AG09309 (cell line): ENCODE measurements at regions not wholly inside any gene's neighbourhood (a gene's known extent, or its start where the extent isn't known, plus 50 kb on each side); places are given as distances from the start of the nearest gene placed in this dataset.

Experiments used
- DNase-seq: peaks from one replicate; pipeline ENCODE4 v3.0.0-alpha.2; 2010; ENCODE audit warnings: low read depth
- H3K4me3 ChIP-seq: 2 replicates; pipeline ENCODE4 v1.5.1; 2011; ENCODE audit warnings: mild to moderate bottlenecking, low read depth, low read length, moderate library complexity; ENCODE audit not compliant: control insufficient read depth
- TF ChIP-seq, protein P1 (sequence below): IDR thresholded peaks from 2 replicates; pipeline ENCODE4 v1.5.1; 2011; ENCODE audit warnings: mild to moderate bottlenecking, low read depth, low read length, inconsistent platforms; ENCODE audit not compliant: insufficient read depth, control insufficient read depth; ENCODE audit errors: missing control alignments

DNA sequence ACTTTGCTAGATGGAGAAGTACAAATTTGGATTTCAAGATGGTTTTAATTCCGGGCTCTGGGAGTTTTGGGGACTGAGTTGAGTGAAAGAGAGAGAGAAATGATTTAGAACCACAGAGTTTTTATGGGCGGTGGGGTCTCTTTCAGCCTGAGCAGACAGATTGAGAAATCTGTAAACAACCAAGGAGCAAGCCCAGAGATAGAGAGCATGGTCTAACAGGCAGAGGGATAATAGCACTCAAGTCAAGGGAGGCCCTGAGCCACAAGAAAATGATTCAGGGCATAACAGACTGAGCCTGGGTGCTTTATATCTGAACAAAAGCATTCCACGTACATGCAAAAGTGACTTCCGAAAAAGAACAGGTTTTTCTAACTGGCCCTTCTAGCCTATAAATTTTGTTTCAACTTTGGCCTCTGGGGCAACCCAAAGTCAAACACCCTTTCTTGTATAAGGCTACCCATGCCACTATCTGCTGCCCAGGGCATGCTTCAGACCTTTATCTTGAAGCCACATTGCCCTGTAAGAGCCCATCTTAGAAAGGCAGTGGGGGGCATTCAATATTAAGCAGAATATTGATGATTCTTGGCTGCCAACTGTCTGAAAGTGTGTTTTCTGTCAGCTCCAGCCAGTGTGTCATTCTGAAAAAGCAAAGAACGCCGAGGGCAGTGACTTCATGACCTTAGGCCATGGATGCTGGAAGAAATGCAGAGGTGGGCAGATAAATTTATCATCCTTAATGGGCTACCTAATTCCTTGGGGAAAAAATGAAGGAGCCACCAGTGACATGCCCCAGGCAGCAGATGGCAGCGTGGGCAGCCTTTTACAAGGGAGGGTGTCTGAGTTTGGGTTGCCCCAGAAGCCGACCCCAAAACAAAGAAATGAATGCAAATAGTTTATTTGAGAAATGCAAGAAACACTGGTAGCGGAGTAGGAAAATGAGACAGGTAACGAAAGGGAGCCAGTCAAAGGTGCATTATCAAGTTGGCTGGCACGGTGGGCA lies 637.6 kb downstream of the MID1IP1 start:
- DNase-seq: no peak
- no peak overlapping the region for H3K4me3 ChIP-seq
- TF ChIP-seq, protein P1, sequence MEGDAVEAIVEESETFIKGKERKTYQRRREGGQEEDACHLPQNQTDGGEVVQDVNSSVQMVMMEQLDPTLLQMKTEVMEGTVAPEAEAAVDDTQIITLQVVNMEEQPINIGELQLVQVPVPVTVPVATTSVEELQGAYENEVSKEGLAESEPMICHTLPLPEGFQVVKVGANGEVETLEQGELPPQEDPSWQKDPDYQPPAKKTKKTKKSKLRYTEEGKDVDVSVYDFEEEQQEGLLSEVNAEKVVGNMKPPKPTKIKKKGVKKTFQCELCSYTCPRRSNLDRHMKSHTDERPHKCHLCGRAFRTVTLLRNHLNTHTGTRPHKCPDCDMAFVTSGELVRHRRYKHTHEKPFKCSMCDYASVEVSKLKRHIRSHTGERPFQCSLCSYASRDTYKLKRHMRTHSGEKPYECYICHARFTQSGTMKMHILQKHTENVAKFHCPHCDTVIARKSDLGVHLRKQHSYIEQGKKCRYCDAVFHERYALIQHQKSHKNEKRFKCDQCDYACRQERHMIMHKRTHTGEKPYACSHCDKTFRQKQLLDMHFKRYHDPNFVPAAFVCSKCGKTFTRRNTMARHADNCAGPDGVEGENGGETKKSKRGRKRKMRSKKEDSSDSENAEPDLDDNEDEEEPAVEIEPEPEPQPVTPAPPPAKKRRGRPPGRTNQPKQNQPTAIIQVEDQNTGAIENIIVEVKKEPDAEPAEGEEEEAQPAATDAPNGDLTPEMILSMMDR: no peak

DNA sequence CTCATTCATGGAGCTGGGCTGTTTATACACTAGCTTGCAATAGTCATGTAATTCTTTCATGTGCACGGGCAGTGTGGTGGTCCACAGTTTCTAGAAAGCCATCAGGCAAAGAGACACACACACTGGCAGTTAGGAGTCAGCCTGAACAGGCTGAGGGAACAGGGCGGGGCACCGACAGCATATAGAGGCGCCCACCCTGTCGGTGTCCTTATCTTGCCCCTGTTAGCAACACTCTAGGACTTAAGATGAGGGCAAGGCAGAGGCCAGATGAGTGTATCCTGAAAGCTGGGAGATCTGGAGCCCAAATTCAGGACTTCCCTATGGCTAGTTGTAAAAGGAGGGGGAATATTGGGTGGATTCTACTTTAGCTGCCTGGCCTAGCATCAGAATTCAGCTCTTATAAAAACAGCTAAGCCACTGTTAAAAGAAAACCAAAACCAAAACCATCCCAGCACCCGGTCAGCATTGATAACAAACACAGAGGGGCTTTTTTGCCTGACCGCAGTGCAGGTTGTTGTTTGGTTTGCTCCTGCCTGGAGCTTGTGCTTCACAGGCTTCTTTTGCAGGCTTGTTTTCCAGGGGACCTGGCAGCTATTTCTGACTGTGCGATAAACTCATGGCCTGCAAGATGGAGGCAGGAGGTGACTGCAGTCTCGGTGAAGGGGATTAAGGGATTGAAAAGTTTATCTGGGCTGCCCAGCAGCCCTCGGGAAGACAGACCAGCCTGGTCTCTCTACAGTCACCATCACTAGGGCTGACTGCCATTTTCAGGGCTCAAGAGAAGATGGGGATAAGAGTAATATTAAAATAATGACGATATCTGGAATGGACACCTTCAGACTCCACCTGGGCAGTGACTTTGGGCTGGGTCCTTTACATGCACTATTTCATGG lies 638.9 kb downstream of the MID1IP1 start:
- DNase-seq: no peak

DNA sequence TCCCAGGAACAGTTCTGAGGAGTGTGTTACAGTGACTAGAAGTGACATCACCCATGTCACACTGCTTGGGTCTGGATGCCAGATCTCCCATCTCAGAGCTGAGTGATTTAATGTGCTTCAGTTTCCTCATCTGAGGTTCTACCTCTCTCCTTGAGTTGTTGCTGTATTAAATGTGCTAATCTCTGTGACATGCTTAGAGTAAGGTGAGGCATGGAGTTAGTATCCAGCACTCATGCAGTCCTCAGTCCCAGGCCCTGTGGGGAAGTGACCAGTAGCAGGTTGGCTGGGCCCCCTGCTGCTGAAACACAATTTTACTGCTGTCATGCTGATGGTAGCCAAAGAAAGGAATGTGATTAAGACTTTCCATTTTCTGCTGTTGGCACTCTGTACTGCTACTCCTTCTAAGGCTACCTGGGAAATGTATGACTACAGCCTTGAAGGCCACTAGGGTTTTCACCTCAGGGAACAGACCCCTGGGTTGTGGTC lies 639.6 kb downstream of the MID1IP1 start:
- no peak for DNase-seq
- TF ChIP-seq, protein P1: no peak
- no peak overlapping the region for H3K4me3 ChIP-seq

More for the DNA sequence above, 638.9 kb downstream of the MID1IP1 start:
- TF ChIP-seq, protein P1: no peak
- no peak overlapping the region for H3K4me3 ChIP-seq

DNA sequence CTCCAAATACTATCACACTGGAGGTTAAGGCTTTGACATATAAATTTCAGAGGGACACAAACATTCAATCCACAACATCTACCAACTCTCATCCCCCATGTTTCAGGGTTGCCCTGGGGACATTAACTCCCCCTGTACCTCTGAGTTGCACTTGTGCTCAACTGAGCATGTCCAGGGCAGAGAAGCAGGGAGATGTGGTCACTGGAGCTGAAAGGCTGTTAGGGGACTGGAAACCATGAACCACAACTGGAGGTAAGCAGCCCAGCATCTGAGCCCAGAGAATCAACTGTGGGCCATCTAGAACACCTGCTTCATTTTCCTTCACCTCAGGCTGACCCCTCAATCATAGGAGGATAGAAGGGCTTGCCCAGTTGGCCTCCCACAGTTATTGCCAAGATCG lies 641.1 kb downstream of the MID1IP1 start:
- TF ChIP-seq, protein P1: no peak
- DNase-seq: no peak
- no peak overlapping the region for H3K4me3 ChIP-seq

DNA sequence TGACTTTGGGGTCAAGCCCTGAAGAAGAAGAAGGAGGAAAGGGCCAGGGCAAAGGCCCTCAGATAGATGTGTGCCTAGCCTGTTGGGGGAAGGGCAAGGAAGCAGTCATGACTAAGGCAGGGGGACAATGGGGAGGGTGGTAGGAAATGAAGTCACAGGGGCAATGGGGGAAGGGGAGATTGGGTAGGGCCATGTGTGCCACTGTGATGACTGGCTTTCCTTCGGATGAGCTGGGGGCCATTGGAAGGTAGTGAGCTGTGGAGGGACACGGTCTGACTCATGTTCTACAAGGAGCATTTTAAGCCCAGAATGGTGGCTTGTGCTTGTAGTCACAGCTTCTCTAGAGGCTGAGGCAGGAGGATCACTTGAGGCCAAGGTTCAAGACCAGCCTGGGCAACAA lies 642.0 kb downstream of the MID1IP1 start:
- TF ChIP-seq, protein P1: no peak
- H3K4me3 ChIP-seq: no peak overlapping the region
- no peak for DNase-seq

DNA sequence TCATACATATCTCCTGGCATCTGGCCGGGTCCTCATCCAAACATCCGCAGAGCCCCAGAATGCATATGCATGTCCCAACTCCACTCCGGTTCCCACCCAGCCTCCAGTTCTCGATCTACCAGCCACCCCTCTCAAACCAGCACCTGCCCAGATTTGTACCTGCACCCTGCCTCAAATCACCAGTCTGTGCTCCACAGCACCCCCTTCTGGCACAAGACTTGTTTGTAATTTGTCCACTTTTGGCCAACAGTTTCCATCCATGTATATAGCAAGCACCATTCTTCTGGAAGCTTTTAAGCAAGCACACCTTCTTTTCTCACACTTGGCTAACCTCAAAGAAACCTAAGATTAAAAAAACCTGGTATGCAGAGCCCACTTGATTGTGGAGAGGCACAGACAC lies 644.1 kb downstream of the MID1IP1 start:
- TF ChIP-seq, protein P1: peak; percentile 17
- no peak for DNase-seq
- H3K4me3 ChIP-seq: no peak overlapping the region
